HL-60 (cell line): ENCODE measurements at regions not wholly inside any gene's neighbourhood (a gene's known extent, or its start where the extent isn't known, plus 50 kb on each side); places are given as distances from the start of the nearest gene placed in this dataset.

Experiments used
- DNase-seq, 2 experiments: peaks; one replicate each; pipeline ENCODE4 v3.0.0-alpha.2; 2010 to 2020; ENCODE audit warnings: low read depth in 1 of 2, low spot score in 1 of 2
- H3K27ac ChIP-seq: fragments of 250-450 bp; sonication (Bioruptor Pico); replicated peaks from 2 replicates; pipeline ENCODE4 v1.5.1; 2020; ENCODE audit warnings: mild to moderate bottlenecking, moderate library complexity
- H3K27me3 ChIP-seq: fragments of 250-450 bp; sonication (Bioruptor Pico); 2 replicates; pipeline ENCODE4 v1.5.1; 2021; ENCODE audit warnings: mild to moderate bottlenecking, moderate library complexity; ENCODE audit not compliant: insufficient read depth, poor library complexity, severe bottlenecking
- H3K4me3 ChIP-seq: replicated peaks from 2 replicates; pipeline ENCODE4 v1.5.1; 2011; ENCODE audit warnings: mild to moderate bottlenecking, control low read depth, low read length; ENCODE audit not compliant: insufficient read depth
- CTCF ChIP-seq: IDR thresholded peaks from one replicate; pipeline ENCODE4 v1.5.1; 2011; ENCODE audit warnings: low read length, control low read depth, inconsistent platforms; ENCODE audit not compliant: insufficient read depth
- GABPA ChIP-seq: IDR thresholded peaks from 2 replicates; pipeline ENCODE4 v1.6.1; 2012; ENCODE audit warnings: low read depth
- POLR2AphosphoS5 ChIP-seq: IDR thresholded peaks from 2 replicates; pipeline ENCODE4 v1.6.1; 2012; ENCODE audit warnings: low read depth
- REST ChIP-seq: IDR thresholded peaks from 2 replicates; pipeline ENCODE4 v1.6.1; 2012; ENCODE audit warnings: low read depth; ENCODE audit not compliant: insufficient replicate concordance
- SPI1 ChIP-seq: IDR thresholded peaks from 2 replicates; pipeline ENCODE4 v1.6.1; 2012; ENCODE audit warnings: low read depth, mild to moderate bottlenecking, borderline replicate concordance

GRCh38 chr9:106526716-106527204 lies 336.2 kb upstream of the ZNF462 start:
- DNase-seq, result no peak
- Histone ChIP-seq H3K27ac (no peak overlapping the region), H3K4me3 (no peak overlapping the region), H3K27me3 (no peaks in the 10 kb centered on the region)
- peak; percentile 21; the same call in 1 of the 2 replicates for TF ChIP-seq SPI1
- no peak for TF ChIP-seq POLR2AphosphoS5

GRCh38 chr9:106528158-106528557 lies 334.8 kb upstream of the ZNF462 start:
- TF ChIP-seq REST, result no peak
- TF ChIP-seq SPI1, result peak; percentile 19; the same call in 1 of the 2 replicates
- H3K4me3 ChIP-seq, result no peak overlapping the region

GRCh38 chr9:106529616-106530015 lies 333.4 kb upstream of the ZNF462 start:
- no peak overlapping the region for H3K4me3 ChIP-seq
- H3K27me3 ChIP-seq, result no peaks in the 10 kb centered on the region
- H3K27ac ChIP-seq, result no peak overlapping the region
- DNase-seq, result no peak
- TF ChIP-seq GABPA (no peak), REST (no peak), SPI1 (no peak)

More at GRCh38 chr9:106528158-106528557, 334.8 kb upstream of the ZNF462 start:
- no peak overlapping the region for H3K27ac ChIP-seq
- no peak for DNase-seq
- H3K27me3 ChIP-seq, result no peaks in the 10 kb centered on the region

- H3K27ac ChIP-seq, result no peak overlapping the region
- no peak for TF ChIP-seq CTCF
- no peaks in the 10 kb centered on the region for H3K27me3 ChIP-seq
- H3K4me3 ChIP-seq, result no peak overlapping the region
- DNase-seq, result no peak
Observed at GRCh38 chr9:106531491-106531890, 331.5 kb upstream of the ZNF462 start.

GRCh38 chr9:106532306-106533015 lies 330.5 kb upstream of the ZNF462 start:
- Histone ChIP-seq H3K27me3 (no peaks in the 10 kb centered on the region), H3K27ac (no peak overlapping the region), H3K4me3 (no peak overlapping the region)
- DNase-seq, result no peak
- TF ChIP-seq SPI1 (no peak), REST (no peak), GABPA (no peak), POLR2AphosphoS5 (no peak), CTCF (no peak)
